Activated naive CD4-positive, alpha-beta T cell treated with anti-CD3 and anti-CD28 coated beads, Interleukin-2, amount 50 U/mL, for 72 hours (primary cell): ENCODE measurements at regions not wholly inside any gene's neighbourhood (a gene's known extent, or its start where the extent isn't known, plus 50 kb on each side); places are given as distances from the start of the nearest gene placed in this dataset.

Experiments
- ATAC-seq, 2 donors: fragments of 150-1000 bp; cut with Tn5 transposase; 2 replicates each; pipeline ENCODE4 v1.10.0; 2021; ENCODE audit warnings: mild to moderate bottlenecking in 2 of 2, moderate library complexity in 2 of 2
- DNase-seq, 2 donors: peaks; one replicate each; pipeline ENCODE4 v3.0.0; 2021 to 2022; ENCODE audit warnings: low spot score in 2 of 2
- H3K27ac Mint-ChIP-seq, 2 donors: one replicate each; pipeline ENCODE4 v1.8.0; 2022; ENCODE audit warnings: mild to moderate bottlenecking in 2 of 2, mixed read lengths in 2 of 2
- H3K36me3 Mint-ChIP-seq, 2 donors: one replicate each; pipeline ENCODE4 v1.8.0; 2022; ENCODE audit warnings: mixed read lengths in 2 of 2
- H3K9me3 Mint-ChIP-seq, 2 donors: one replicate each; pipeline ENCODE4 v1.8.0; 2022; ENCODE audit warnings: mixed read lengths in 2 of 2

DNA sequence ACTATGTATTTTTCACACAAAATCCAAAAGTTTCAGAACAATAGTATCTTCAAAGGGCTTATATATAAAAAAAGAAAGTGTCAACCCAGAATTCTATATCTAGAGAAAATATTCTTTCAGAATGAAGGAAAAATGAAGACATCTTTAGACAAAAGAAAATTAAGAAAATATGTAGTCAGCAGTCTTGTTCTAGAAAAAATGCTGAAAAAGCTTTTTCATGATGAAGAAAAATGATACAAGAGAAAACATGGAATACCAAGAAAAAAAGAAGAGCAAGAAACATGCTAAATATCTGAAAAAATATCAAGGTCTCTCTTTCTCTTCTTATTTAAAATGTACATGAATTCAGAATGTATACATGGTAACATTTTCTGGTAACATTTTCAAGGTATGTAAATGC lies 816.8 kb upstream of the FAT3 start:
- DNase-seq: no peak
- peaks cover 4% of the 10 kb centered on the region in 2 donors for H3K9me3 Mint-ChIP-seq
- H3K36me3 Mint-ChIP-seq: no peaks in the 10 kb centered on the region
- no peak overlapping the region for H3K27ac Mint-ChIP-seq
- no peak for ATAC-seq

DNA sequence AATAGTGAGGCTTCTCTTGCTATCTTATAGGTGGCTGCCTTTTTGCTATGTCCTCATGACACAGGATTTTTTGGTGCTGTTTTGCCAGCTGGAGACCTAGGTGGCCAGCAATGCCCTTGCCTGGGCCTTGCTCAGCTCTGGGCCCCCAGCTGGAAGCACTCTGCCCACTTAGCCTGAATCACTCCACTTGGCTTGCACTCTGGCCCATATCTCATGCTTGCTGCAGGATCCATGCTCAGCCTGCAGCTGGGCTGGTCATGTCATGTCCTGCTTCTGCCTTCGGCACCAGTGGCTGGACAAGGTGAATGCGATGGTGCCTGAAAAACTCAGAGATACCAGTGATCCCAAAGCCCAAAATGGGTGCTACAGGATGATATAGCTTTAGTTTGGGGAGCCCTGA lies 818.6 kb upstream of the FAT3 start:
- Mint-ChIP-seq H3K27ac (no peak overlapping the region), H3K9me3 (peaks cover 4% of the 10 kb centered on the region in 2 donors), H3K36me3 (no peaks in the 10 kb centered on the region)
- ATAC-seq (no peak), DNase-seq (no peak)

DNA sequence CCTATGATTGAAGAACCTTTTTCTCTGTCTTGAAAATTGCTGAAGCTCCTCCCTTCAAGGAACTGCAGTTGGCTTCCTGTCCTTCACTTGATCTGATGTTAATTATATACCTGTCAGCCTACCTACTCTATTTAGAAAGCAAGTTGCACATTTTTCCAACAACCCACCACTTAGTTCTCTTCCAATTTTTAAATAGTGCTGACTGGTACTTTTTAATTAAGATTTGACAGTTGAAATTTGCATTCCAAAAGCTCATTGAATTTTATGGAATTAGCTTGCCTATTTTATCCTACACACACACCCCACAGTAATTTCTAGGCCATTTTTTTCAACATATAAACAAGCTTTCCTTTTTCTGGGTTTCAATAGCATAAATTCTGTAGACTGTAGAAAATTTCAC lies 820.3 kb upstream of the FAT3 start:
- DNase-seq (no peak), ATAC-seq (no peak)
- Mint-ChIP-seq H3K27ac (no peak overlapping the region), H3K36me3 (no peaks in the 10 kb centered on the region), H3K9me3 (peaks cover 4% of the 10 kb centered on the region in 2 donors)

DNA sequence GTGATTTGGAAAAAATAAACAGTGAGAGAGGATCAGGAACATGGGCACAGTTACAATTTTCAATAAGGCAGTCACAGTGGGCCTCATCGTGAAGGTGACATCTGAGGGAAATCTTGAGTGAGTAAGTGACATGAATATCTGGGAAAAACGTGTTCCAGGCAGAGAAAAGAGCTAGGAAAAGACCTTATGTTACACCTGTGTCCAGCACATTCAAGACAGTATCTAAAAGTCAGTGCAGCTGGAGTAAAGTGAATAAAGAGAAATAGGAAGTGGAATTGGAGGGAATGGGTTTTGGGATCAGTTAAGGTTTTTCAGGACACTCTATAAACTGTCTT lies 827.5 kb upstream of the FAT3 start:
- Mint-ChIP-seq H3K36me3 (no peaks in the 10 kb centered on the region), H3K9me3 (peaks cover 24 to 28% of the 10 kb centered on the region in 2 donors), H3K27ac (no peak overlapping the region)
- ATAC-seq (no peak), DNase-seq (no peak)

DNA sequence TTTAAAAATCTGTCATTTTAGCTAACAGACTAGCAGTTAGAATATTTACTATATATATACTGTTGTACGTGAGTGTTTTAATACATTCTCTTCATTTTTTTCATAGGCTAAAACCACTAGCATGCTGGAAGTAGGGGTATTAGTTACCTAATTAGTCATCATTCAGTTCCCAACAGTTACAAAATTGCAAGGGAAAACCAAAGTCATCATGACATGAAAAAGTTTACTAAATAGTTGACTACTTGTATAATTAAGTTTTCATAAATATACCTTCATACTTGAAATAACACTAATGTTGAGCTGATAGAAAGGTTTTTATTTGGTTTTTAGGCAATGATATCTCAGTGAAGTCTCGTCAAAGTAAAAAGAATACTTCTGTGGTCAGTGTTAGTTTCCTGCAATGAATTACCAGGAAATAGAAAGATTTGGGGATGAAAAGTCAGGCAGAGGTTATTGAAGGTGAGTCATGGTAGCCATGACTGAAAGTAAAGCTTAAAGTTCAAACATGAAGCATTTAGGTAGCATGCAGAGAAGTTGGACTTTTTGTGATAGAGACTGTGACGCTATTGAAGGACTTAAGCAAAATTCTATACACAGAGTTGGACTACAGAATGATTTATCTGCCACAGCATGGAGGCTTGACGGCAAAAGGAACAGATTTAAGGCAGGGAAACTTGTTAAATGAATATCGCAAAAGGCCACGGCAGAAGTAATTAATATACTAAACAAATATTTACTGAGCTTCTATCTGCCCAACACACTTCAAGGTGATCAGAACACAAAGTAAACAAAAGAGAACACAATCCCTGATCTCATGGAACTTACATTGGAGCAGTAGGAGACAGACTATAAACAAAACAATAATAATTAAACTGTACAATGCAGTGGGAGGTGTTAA lies 828.1 kb upstream of the FAT3 start:
- ATAC-seq (peak in 1 of 2 donors; percentile 34), DNase-seq (no peak)
- Mint-ChIP-seq H3K9me3 (peaks cover 29 to 32% of the 10 kb centered on the region in 2 donors), H3K36me3 (no peaks in the 10 kb centered on the region), H3K27ac (no peak overlapping the region)

DNA sequence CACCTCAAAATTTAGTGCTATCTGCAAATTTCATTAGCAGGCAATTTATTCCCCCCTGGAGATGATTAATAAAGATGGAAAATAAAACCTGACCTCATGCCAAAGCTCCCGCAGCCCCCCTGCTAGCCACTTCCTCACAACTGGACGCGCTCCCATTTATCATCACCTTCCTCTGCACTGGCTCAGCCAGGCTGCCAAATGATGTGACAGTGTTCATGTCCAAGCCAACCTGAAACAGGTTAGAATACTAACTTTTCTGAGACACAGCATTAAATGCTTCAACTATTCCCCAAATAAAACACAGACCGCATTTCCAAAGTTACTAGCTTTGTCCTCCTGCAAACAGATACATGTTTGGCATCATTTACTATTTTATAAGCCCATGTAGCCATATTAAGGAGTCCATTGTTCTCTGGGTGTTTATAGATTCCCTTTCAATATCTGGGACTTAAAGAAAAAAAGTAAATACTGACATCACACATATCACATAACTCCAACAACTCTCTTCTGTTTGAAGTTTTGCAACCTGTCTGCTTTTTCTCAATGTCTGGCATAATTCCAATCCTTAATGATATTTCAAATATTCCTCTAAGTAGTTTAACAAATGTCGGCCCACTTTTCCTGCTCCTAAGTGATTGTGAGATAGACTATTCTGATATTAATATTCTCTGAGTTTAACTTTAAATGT lies 829.7 kb upstream of the FAT3 start:
- Mint-ChIP-seq H3K9me3 (peaks cover 36 to 40% of the 10 kb centered on the region in 2 donors), H3K36me3 (no peaks in the 10 kb centered on the region), H3K27ac (no peak overlapping the region)
- ATAC-seq: no peak
- no peak for DNase-seq

DNA sequence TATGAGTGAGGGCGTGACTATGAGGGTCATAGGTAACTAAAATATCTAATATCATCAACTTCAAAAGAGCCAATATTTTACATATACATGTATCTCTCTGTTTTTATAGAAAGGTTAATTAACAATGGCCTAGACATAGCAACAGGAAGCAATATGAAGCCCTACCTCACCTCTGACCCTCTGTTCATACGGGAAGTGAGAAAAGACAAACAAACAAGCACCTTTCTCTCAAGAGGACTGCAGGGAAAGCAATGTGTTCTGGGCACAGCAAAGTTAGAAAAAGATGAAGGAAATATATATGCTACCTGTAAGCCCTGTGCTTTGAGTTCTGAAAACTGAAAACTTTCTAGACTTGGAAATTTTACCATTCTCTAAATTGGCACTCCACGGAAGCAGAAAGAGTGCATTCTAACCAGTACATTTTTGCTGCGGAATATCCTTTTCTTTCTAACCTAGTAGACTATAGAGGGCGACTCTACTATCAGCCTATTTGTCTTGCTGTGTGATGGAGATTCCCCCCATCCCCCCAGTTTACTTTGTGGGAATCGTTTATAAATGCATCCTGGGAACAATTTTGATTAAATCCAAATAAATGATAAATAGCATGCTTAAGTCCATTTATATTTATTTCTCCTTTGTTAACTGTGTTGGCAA lies 830.4 kb upstream of the FAT3 start:
- ATAC-seq (no peak), DNase-seq (no peak)
- Mint-ChIP-seq H3K9me3 (peaks cover 36 to 43% of the 10 kb centered on the region in 2 donors), H3K36me3 (no peaks in the 10 kb centered on the region), H3K27ac (no peak overlapping the region)

DNA sequence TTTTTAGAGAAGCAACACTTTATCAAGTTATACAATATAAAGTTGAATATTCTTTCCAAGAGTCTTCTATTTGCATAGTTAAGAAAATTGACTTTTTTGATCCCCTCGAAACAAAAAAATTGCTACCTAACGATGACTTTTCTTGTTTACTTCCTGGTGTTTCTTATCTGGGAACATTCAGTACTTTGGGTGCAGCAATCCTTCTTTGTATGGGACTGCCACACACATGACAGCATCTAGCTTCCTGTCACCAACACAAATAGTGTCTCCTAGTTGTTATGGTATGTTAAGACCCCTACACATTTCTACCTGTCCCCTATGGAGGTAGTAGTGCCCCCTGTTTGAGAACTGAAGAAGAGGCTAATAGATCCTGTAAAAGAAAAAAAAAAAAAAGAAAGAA lies 841.7 kb upstream of the FAT3 start:
- Mint-ChIP-seq H3K9me3 (peaks cover 25% of the 10 kb centered on the region in 2 donors), H3K36me3 (no peaks in the 10 kb centered on the region), H3K27ac (no peak overlapping the region)
- ATAC-seq (no peak), DNase-seq (no peak)

DNA sequence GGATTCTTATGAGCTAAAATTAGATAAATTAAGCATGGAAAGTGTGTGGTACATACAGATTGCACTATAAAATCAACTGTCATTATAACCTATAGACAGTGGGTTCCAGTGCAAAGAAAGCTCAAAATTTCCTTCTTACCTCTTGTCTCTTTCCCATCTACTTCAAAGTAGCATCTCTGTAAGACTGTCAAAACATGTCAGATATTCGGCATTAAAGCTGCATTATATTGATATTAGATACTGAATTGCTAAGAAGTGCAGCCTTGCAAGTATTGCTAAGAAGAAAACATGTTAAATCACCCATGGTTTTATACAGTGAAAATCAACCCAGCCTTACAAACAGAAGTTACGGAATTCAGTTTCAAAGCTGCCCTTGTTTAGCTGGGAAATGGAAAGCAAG lies 849.8 kb upstream of the FAT3 start:
- no peak for ATAC-seq
- no peak for DNase-seq
- no peaks in the 10 kb centered on the region for H3K36me3 Mint-ChIP-seq
- H3K27ac Mint-ChIP-seq: no peak overlapping the region
- peaks cover 4 to 10% of the 10 kb centered on the region in 2 donors for H3K9me3 Mint-ChIP-seq

DNA sequence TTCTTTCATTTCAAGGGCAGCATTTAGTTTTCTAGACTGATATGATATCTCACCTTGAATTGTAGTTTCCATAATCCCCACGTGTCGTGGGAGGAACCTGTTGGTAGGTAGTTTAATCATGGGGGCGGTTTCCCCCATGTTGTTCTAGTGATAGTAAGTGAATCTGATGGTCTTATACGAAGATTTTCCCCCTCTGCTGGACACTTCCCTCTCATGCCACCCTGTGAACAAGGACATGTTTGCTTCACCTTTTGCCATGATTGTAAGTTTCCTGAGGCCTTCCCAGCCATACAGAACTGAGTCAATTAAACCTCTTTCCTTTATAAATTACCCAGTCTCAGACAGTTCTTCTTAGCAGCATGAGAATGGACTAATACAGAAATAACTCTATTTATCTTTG lies 851.1 kb upstream of the FAT3 start:
- DNase-seq (no peak), ATAC-seq (no peak)
- Mint-ChIP-seq H3K36me3 (no peaks in the 10 kb centered on the region), H3K27ac (no peak overlapping the region), H3K9me3 (peaks cover 4 to 10% of the 10 kb centered on the region in 2 donors)

DNA sequence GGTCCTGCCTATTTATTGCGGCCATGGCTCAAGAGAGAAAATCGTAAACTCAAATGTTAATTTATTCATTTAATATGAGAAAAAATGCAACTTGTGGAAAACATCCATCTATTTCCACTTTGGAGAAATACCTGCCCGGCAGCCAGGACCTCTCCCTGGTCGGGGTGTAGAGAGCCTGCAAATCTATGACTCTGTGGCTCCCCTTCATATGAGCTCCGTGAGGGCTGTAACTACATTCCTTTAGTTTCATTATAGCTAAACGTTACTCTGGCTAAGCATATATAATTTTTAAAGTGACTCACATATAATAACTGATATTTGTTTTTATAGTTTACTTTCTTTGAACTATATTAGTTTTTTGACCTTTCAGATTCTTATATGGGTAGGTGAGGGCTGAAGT lies 857.8 kb upstream of the FAT3 start:
- ATAC-seq: no peak
- peaks cover 12 to 14% of the 10 kb centered on the region in 2 donors for H3K9me3 Mint-ChIP-seq

DNA sequence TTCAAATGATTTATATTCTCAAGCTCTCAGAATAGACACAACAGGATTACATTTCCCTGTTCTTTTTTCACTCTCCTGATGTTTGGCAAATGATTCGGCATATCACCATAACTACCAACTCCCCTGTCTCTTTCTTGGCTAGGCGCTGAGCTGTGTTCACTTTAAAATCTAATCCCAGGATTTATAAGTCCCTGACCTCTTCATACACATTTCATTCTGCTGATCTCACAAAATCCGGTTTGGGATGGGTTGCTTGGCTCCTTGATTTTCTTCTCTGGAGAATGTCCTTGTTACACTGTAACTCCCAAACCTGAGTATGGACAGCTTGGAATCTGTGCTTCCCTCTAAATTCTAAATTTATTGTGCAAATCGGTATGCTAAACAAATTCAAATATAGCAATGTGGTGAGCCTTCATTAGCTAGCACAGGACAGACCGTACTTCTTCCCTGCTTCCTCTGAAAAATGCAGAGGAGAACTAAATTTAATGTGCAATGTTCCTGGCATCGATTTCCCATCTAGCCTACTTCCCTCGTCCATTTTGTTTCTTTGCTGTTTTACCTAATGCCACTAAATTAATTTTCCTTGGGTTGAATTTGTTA lies 858.5 kb upstream of the FAT3 start:
- peaks cover 12 to 14% of the 10 kb centered on the region in 2 donors for H3K9me3 Mint-ChIP-seq
- DNase-seq (no peak), ATAC-seq (no peak)
- H3K36me3 Mint-ChIP-seq: no peaks in the 10 kb centered on the region
- H3K27ac Mint-ChIP-seq: no peak overlapping the region

More for the DNA sequence above, 857.8 kb upstream of the FAT3 start:
- no peaks in the 10 kb centered on the region for H3K36me3 Mint-ChIP-seq
- DNase-seq: no peak
- no peak overlapping the region for H3K27ac Mint-ChIP-seq

DNA sequence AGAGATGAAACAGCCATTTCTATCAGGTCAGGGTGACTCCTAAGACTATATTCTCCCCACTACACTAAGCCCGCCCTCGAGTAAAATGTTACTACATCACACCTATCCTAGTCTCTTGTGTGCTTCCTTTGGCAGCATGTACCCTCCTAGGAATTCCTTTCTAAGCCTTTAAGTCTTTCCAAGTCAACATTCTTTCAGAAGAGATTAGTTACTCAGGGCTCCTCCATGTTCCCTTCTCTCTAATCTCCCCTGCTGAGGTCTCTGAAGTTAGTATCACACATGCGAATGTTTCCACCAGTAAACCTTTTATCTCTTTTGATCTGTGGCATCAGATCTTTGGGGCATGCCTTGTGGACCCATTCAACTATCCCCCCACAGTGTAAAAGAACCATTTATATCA lies 873.7 kb upstream of the FAT3 start:
- H3K36me3 Mint-ChIP-seq: no peaks in the 10 kb centered on the region
- H3K27ac Mint-ChIP-seq: no peak overlapping the region
- DNase-seq (no peak), ATAC-seq (no peak)
- H3K9me3 Mint-ChIP-seq: peaks cover 27 to 28% of the 10 kb centered on the region in 2 donors

DNA sequence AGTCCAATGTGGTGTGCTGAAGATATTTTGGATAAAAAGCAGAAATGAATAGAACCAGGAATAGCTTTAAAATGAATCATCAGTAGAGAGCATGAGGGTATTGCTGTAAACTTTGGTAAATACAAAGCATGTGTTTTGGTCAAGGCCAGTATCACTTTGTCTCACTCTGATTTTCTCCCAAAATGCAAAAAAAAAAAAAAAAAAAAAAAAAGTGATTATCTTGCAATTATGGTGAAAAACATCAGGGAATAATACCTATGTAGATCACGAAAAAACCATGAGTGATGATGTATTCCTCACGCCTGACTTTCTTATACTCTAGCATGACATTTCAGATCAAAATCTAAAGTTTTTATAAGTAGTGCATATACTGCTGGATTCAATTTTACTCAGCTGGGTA lies 897.9 kb upstream of the FAT3 start:
- peaks cover 3 to 9% of the 10 kb centered on the region in 2 donors for H3K9me3 Mint-ChIP-seq
- no peaks in the 10 kb centered on the region for H3K36me3 Mint-ChIP-seq
- ATAC-seq (no peak), DNase-seq (no peak)
- H3K27ac Mint-ChIP-seq: no peak overlapping the region

DNA sequence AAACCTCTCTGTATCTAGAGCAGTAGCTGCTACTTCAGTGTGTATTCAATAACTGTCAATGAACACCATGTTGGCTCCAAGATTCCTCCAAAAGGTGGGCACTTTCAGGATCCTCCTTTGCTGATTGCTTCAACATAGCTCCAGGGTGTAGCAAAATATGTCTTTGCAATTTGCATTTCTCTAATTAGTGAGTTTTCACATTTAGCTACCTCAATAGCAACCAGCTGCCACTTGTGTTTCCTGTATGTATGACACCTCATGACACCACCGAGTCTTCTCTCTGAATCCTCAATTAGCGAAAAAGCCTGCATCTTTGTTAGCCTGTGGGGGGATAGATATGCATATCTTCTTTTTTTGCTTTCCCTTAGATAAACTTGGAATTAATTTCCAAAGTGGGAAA lies 898.3 kb upstream of the FAT3 start:
- no peak for ATAC-seq
- H3K36me3 Mint-ChIP-seq: no peaks in the 10 kb centered on the region
- DNase-seq: no peak
- peaks cover 5 to 9% of the 10 kb centered on the region in 2 donors for H3K9me3 Mint-ChIP-seq
- no peak overlapping the region for H3K27ac Mint-ChIP-seq

DNA sequence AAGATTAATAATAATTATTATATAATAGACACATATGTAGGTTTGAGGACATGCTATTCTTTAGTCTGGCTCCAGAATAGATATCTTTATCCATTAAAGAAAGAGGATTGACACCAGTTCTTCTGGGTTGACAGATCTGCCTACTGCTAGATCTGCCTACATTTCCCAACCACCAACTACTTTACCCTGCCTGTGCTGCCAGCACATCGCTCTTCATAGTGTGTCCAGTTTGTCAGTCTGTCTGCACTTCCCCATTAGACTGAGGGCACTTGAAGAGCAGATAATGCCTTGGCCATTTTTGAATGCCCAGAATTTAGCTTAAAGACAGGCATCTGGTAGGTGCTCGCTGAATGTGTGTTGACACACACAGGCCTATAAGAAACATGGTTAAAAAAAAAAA lies 910.1 kb upstream of the FAT3 start:
- H3K9me3 Mint-ChIP-seq: peaks cover 5 to 21% of the 10 kb centered on the region in 2 donors
- ATAC-seq (no peak), DNase-seq (no peak)
- H3K27ac Mint-ChIP-seq: no peak overlapping the region
- no peaks in the 10 kb centered on the region for H3K36me3 Mint-ChIP-seq

DNA sequence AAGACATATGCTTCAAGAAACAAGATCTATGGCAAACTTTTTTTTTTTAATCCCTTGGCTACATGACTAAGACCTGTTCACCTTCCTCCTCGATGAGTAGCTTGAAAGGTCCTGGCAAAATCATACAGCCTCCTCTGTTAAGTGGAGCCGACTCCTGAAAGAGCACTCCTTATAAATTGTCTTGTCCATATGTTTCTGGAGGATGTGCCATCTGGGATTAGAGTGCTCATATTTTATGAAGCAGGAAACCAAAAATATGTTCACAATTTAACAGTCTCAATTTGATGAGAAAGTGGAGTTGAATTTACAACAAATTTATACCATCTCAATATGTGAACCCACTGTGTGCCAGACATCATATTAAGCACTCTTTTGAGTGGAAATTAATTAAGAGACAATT lies 912.1 kb upstream of the FAT3 start:
- Mint-ChIP-seq H3K36me3 (no peaks in the 10 kb centered on the region), H3K27ac (no peak overlapping the region), H3K9me3 (peaks cover 0 to 16% of the 10 kb centered on the region in 2 donors)
- DNase-seq (no peak), ATAC-seq (no peak)
